ENCODE measurements at regions not wholly inside any gene's neighbourhood (a gene's known extent, or its start where the extent isn't known, plus 50 kb on each side); places are given as distances from the start of the nearest gene placed in this dataset.
"Not testable (repeated sequence)": the region's sequence is repeated elsewhere in the genome, so short reads cannot be mapped to it uniquely, and the experiment has no call there.

DNA sequence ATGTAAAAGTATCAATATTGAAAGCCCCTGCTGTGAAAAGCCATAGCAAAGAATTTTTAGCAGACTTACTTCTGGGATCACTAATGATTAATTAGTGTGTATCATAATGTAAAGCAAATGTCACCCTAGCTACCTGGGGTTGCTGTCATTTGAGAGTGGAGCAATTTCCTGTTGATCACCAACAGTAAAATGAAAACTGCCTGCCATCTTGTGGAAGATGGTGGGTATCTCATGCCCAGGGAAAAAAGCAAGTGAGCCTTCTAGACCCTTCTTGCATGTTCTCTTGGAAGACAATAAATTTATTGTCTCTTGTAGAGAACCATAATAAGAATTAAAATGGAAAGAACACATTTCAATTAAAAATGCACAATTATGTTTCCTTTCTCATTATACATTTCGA lies 360.2 kb downstream of the ZIC3 start:
- TF ChIP-seq, protein P1, sequence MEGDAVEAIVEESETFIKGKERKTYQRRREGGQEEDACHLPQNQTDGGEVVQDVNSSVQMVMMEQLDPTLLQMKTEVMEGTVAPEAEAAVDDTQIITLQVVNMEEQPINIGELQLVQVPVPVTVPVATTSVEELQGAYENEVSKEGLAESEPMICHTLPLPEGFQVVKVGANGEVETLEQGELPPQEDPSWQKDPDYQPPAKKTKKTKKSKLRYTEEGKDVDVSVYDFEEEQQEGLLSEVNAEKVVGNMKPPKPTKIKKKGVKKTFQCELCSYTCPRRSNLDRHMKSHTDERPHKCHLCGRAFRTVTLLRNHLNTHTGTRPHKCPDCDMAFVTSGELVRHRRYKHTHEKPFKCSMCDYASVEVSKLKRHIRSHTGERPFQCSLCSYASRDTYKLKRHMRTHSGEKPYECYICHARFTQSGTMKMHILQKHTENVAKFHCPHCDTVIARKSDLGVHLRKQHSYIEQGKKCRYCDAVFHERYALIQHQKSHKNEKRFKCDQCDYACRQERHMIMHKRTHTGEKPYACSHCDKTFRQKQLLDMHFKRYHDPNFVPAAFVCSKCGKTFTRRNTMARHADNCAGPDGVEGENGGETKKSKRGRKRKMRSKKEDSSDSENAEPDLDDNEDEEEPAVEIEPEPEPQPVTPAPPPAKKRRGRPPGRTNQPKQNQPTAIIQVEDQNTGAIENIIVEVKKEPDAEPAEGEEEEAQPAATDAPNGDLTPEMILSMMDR (IDR thresholded peaks at IDR 0.05; ENCODE audit: low read depth, low read length): no peak
- DNase-seq (ENCODE audit: extremely low read depth, low read depth): no peak

DNA sequence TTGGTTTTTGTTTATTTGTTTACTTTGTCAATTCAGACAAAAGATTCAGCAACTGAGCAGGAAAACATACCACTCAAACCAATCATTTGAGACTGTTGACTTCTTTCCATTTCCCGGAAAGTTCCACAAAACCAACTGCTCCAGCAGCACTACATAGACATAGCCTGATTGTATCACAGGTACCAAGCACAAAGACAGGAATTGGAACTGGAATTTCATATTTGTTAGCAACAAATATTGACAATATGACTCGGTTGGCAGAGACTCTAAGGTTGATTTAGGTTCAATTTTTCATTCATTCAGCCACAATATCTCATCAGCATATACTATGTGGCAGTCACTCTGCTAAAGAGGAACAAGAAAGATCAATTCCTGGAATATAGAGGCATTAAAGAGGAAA lies 364.0 kb downstream of the ZIC3 start:
- TF ChIP-seq, protein P1 (IDR thresholded peaks at IDR 0.05; ENCODE audit: low read depth, low read length): no peak
- no peak for DNase-seq (ENCODE audit: extremely low read depth, low read depth)

DNA sequence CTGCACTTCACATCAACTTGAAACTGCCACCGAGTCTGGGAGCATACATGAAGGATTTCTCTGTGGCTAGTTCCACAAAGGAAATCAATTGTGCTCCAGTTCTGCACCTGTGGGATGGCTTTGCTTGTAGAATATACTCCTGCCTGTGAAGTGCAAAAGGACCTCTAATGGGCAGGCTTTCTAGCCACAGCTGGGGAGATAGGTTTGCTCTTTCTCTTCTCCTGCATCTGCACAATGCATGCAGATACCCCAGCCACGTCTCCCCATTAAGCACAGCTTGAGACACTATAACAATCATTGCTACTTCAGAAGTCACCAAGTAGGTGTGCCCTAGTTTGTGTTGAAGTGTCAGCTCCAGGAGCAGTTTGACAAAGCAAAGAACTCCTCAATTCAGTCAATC lies 364.6 kb downstream of the ZIC3 start:
- no peak for DNase-seq (ENCODE audit: extremely low read depth, low read depth)
- TF ChIP-seq, protein P1 (IDR thresholded peaks at IDR 0.05; ENCODE audit: low read depth, low read length): no peak

DNA sequence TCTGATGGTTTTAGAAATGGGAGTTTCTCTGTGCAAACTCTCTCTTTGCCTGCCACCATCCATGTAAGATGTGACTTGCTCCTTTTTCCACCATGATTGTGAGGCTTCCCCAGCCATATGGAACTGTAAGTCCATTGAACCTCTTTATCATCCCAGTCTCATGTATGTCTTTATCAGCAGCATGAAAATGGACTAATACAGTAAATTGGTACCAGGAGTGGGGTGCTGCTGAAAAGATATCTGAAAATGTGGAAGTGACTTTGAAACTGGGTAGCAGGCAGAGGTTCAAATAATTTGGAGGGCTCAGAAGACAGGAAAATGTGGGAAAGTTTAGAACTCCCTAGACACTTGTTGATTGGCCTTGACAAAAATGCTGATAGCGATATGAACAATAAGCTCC lies 368.3 kb downstream of the ZIC3 start:
- DNase-seq (ENCODE audit: extremely low read depth, low read depth): not testable (repeated sequence)

DNA sequence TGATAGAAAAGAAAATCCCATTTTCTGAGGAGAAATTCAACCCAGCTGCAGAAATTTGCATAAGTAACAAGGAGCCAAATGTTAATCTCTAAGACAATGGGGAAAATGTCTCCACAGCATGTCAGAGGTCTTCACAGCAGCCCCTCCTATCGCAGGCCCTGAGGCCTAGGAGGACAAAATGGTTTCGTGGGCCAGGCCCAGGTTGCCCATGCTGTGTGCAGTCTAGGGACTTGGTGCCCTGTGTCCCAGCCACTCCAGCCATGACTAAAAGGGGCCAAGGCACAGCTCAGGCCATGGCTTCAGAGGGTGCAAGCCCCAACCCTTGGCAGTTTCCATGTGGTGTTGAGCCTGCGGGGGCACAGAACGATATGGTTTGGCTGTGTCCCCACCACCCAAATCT lies 369.0 kb downstream of the ZIC3 start:
- not testable (repeated sequence) for DNase-seq (ENCODE audit: extremely low read depth, low read depth)

DNA sequence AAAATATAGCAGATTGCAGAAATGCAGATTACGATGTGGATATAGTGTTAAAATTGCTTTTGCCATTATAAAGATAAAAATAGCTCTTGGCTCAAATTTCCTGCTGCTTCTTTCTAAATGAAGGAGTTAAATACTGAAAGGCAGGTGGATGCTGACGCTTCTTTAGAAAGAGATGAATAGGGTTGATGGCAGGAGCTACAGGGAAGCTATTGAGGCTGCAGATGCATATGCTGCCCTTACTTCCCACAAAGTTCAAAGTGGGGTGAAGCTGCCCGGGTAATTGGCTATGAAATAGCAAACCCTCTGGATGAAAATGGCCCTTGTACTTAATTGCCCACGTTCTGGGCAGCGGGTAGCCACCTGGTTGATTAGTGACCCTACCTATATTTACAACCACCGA lies 379.5 kb downstream of the ZIC3 start:
- DNase-seq (ENCODE audit: extremely low read depth, low read depth): no peak
- TF ChIP-seq, protein P1 (IDR thresholded peaks at IDR 0.05; ENCODE audit: low read depth, low read length): no peak

DNA sequence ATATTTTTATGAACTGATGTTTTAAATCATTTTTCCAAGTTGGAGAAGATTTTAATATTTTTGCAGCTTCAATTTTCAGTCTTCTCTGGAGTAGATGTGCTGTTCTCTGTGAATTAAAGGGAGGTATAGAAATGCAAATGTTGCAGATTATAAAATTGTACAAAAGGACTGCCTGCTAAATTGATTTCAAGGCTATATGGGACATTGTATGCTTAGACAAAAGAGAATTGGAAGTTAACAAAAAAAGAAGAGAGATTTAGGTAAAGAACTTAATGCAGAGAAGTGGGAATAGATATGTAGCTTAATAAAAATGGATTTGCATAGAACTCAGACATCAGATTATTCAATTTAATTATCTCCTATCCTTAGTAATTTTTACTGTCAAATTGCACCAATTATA lies 403.3 kb downstream of the ZIC3 start:
- DNase-seq (ENCODE audit: extremely low read depth, low read depth): no peak
- TF ChIP-seq, protein P1 (IDR thresholded peaks at IDR 0.05; ENCODE audit: low read depth, low read length): no peak

DNA sequence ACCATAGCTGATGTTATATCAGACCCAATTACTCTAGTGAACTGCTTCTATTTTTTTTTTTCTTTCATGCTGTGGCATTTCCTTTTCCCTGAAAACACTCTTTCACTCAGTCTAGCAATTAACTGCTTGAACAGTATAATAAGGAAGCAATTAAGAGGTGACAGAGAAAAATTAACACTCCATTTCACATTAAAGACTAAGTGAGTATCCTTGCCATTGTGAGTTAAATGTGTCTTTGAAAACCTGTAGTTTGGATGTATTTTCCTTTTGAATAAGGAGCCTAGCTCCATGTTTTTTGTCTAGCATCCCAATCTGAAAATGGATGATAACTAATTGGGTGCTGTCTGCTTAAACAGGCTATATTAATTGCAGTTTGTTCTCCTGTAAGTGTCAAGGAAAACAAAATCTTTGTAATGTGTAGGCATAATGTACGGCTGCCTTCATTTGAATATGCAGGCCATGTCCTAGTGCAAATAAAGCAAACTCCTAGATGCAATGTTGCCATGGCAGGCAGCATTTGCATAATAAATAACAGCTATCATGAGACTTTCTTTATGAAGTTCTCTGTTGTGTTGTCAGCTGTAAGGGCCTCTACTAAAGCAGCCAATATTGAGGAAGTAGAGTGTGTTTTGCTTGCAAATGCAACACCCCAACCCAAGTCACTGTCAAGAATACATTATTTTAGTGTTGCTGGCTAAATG lies 416.7 kb downstream of the ZIC3 start:
- DNase-seq (ENCODE audit: extremely low read depth, low read depth): no peak
- TF ChIP-seq, protein P1 (IDR thresholded peaks at IDR 0.05; ENCODE audit: low read depth, low read length): no peak
